GM20431 (cell line): ENCODE measurements at regions not wholly inside any gene's neighbourhood (a gene's known extent, or its start where the extent isn't known, plus 50 kb on each side); places are given as distances from the start of the nearest gene placed in this dataset.
"Not testable (repeated sequence)": the region's sequence is repeated elsewhere in the genome, so short reads cannot be mapped to it uniquely, and the experiment has no call there.

Experiments used
- in situ Hi-C: fragments of 300-500 bp; cut with MseI, MboI; formaldehyde crosslinking; loops from one replicate; pipeline ENCODE4 v1.15.0; 2020; ENCODE audit warnings: low sequenced_read_pairs; ENCODE audit not compliant: unreplicated experiment

DNA sequence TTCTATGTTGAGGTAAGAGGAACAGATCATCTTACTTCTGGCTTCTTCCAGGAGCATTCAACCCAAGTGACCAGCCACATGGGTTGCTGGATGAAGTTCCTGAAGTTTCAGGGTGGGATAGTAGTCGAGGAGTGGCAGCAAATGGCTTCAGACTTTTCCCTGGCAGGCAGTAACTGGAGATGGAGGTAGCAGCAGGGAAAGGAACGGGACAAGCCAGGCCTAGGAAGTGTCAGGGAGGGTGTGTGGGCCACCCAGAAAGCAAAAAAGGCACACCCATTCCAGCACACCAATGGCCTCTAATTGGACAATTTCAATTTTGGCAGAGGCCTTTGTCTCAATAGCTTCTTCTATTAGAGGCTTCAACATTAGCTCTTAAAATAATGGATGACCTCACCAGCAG lies 498.6 kb upstream of the ATP11B start:
- in situ Hi-C loops: no loop called here

DNA sequence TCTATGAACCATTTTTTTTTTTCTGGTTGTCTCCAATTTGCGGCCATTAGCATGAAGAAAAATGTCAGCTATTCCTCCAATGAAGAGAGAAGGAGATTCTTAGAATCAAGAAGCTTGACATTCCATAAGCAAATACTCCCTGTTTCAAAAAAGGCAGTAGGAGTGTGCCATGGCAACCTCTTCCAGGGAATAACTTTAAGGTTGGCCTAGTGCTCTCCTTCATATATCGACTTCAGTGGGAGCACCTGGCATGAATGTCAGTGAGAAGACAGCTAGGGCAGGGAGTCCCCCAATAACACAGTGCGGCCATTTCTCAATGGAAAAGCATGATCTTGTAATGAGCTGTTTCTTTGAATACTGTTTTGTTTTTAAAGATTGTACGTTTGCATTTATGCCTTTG lies 493.0 kb upstream of the ATP11B start:
- in situ Hi-C loops: no loop called here

GRCh38 chr3:182303169-182303568 lies 490.1 kb upstream of the ATP11B start:
- in situ Hi-C loops: no loop called here

GRCh38 chr3:182305881-182306665 lies 487.2 kb upstream of the ATP11B start:
- in situ Hi-C loops: no loop called here

DNA sequence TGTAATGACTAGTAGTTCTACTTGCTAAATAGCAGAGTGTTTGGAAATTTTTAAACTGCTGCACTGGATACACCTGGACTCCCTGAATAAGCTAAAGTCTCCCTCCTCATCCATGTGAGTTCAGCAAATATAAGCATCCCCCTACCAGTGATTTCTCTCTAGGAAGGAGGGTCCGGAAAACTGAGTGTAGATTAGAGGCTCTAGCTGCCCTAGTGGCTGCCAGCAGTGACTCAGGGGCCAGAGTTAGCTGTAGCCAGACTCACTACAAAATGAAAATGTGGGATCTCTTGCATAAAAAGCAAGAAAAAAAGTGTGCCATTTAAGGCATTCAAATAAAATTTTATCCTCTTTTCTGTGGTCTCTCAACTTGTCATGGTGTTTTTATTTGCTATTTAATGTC lies 485.0 kb upstream of the ATP11B start:
- in situ Hi-C loops: no loop called here

DNA sequence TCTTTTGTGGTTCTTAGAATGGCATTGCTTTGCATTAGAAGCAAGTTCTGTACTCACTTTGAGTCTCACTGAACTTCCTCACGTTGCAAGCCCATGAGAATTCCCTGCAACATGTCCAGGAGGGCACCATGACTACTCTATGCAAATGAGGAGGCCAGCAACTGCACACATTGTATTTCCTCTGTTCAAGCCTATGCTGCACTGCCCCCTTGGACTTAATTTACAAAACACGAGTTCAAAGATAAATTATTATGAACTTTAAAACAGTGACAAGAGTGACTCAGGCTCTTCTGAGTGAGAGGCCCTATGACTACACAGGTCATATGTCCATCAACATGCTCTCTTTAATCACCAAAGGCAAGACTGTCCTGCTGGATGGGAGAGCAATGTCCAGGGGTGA lies 484.2 kb upstream of the ATP11B start:
- in situ Hi-C loops: no loop called here

GRCh38 chr3:182315313-182315712 lies 478.0 kb upstream of the ATP11B start:
- in situ Hi-C loops: no loop called here

DNA sequence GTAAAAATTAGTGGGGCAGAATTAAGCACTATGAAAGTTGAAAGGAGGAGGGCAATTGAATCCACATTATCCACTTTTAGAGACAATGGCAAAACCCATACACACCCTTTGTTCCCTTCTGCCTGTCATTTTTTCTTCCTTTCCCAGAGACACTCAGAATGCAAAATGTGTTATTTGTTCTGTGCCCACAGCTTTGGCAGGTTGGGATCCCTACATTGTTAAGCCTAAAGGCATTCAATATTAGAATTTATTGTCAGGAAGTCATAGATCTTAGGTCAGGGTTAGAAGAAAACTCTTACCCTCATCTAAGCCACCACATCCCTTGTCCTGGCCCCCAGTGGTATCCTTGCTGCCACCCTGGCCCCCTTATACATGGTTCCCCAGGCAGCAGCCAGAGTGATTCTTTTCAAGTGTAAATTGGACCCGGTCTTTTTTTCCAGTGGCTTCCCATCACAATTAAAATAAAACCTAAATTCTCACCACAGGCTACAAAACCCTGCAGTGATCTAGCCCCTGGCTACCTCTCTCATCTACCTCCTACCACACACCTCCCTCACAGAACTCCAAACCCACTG lies 470.1 kb upstream of the ATP11B start:
- in situ Hi-C loops: no loop called here

GRCh38 chr3:182323898-182324297 lies 469.4 kb upstream of the ATP11B start:
- in situ Hi-C loops: no loop called here

GRCh38 chr3:182325213-182325950 lies 467.9 kb upstream of the ATP11B start:
- in situ Hi-C loops: no loop called here

- in situ Hi-C loops: no loop called here
Observed at GRCh38 chr3:182327196-182327681, 466.1 kb upstream of the ATP11B start.

- in situ Hi-C loops: no loop called here
Observed at GRCh38 chr3:182330646-182331045, 462.7 kb upstream of the ATP11B start.

DNA sequence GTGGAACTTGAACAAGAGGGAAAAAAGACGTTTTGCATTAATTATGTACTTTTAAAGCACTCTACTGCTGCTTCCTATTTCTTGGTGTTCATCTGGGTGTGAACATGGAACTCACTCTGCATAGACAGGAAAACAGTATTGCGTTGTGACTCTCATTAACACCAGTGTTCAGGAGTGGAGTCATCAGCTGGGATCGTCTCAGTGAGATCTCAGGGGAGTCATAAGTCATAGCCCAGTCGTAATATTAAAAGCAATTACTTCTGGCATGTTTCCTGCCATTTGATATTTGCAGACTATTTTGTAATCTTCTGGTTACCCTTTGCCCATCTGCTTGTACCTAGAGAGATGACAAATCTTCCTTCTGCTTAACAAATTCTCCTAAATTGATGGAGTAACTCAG lies 462.0 kb upstream of the ATP11B start:
- in situ Hi-C loops: no loop called here

DNA sequence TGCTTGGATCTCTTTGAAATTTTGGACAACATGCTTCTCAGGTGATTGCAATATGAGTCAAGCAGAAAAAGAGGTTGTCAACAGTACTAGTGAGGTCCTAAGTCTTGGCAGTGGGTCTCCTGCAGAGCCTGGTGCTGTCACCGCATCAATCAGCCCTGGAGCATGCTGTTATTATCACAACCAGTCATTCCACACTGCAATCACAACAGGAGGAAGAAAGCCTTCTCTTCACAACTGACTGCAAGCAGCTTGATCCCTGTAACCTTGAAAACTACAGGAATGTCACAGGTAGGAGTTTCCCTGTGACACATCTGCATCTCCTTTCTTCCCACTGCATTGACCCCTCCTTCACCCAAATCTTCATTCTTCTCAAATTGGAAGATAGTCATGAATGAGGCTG lies 451.1 kb upstream of the ATP11B start:
- in situ Hi-C loops: no loop called here

DNA sequence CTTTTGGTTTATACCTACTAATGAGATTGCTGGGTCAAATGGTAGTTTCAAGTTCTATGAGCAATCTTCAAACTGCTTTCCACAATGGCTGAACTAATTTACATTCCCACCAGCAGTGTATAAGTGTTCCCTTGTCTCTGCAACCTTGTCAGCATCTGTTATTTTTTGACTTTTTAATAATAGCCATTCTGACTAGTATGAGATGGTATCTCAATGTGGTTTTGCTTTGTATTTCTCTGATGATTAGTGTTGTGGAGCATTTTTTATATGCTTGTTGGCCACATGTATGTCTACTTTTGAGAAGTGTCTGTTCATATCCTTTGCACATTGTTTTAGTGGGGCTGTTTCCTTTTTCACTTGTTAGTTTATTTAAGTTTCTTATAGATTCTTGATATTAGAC lies 449.3 kb upstream of the ATP11B start:
- in situ Hi-C loops: not testable (repeated sequence)

DNA sequence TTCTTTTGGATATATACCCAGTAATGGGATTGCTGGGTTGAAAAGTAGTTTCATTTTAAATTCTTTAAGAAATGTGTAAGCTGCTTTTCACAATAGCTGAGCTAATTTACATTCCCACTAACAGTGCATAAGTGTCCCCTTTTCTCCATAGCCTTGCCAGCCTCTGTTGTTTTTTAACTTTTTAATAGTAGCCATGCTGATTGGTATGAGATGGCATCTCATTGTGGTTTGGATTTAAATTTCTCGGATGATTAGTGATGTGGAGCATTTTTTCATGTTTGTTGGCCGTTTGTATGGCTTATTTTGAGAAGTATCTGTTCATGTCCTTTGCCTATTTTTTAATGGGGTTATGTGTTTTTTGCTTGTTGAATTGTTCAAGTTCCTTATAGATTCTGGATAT lies 444.3 kb upstream of the ATP11B start:
- in situ Hi-C loops: no loop called here

- in situ Hi-C loops: no loop called here
Observed at GRCh38 chr3:182349951-182350517, 443.3 kb upstream of the ATP11B start.

DNA sequence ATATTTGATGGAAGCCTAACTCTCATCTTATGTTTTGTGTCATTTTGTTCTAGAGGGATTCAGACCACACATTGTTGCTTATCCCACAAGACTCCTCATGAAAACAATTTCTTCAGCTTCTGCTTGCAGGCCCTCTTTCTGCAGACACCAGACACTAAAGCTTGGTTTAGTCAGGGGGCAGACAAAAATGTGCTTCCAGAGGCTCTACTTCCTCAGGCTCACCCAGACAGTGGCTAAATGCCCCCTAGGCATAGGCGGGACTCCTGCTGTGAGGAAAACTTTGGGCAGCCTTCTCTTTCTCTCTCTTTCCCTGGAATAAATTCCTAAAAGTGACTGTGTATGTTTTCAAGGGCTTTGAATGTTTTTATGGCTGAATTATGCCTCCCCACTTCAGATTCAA lies 435.4 kb upstream of the ATP11B start:
- in situ Hi-C loops: no loop called here

GRCh38 chr3:182364323-182364722 lies 429.0 kb upstream of the ATP11B start:
- in situ Hi-C loops: no loop called here

- in situ Hi-C loops: no loop called here
Observed at GRCh38 chr3:182364723-182365650, 428.3 kb upstream of the ATP11B start.
